PFSK-1 (cell line): ENCODE measurements at regions not wholly inside any gene's neighbourhood (a gene's known extent, or its start where the extent isn't known, plus 50 kb on each side); places are given as distances from the start of the nearest gene placed in this dataset.

Source experiments
- FOXP2 ChIP-seq: optimal IDR thresholded peaks from 2 replicates; pipeline ENCODE3; 2011; ENCODE audit warnings: borderline replicate concordance, control low read depth, inconsistent platforms; ENCODE audit not compliant: insufficient read depth; ENCODE audit errors: extremely low read length, extremely low read depth
- POLR2AphosphoS5 ChIP-seq: IDR thresholded peaks from 2 replicates; pipeline ENCODE4 v1.6.1; 2012; ENCODE audit warnings: low read depth, mild to moderate bottlenecking, control low read depth, low read length, moderate library complexity
- REST ChIP-seq, 2 experiments: IDR thresholded peaks; 2 replicates each; pipeline versions ENCODE4 v1.6.1 to v1.8.0; 2011 to 2012; ENCODE audit warnings: low read depth in 2 of 2, low read length in 2 of 2, control low read depth in 1 of 2, inconsistent platforms in 1 of 2, mild to moderate bottlenecking in 1 of 2, moderate library complexity in 1 of 2; ENCODE audit not compliant: insufficient read depth in 1 of 2
- SIN3A ChIP-seq: IDR thresholded peaks from 2 replicates; pipeline ENCODE4 v1.6.1; 2012; ENCODE audit warnings: mild to moderate bottlenecking, low read length, moderate library complexity, borderline replicate concordance; ENCODE audit not compliant: insufficient read depth
- TAF1 ChIP-seq: IDR thresholded peaks from 2 replicates; pipeline ENCODE4 v1.6.1; 2012; ENCODE audit warnings: low read length, control low read depth, borderline replicate concordance; ENCODE audit not compliant: insufficient read depth

GRCh38 chr5:133794771-133795415 lies 173.5 kb downstream of the C5orf15 start:
- TF ChIP-seq TAF1 = no peak
- no peak for TF ChIP-seq POLR2AphosphoS5
- no peak for TF ChIP-seq FOXP2
- TF ChIP-seq REST (IDR thresholded peaks at IDR 0.05; ENCODE audit: insufficient read depth in 1 of 2, low read depth in 2 of 2, low read length in 2 of 2) = no peak
- TF ChIP-seq SIN3A = no peak

GRCh38 chr5:133793756-133794465 lies 174.5 kb downstream of the C5orf15 start:
- TF ChIP-seq SIN3A (no peak), POLR2AphosphoS5 (no peak), TAF1 (no peak), FOXP2 (no peak), REST (IDR thresholded peaks at IDR 0.05; ENCODE audit: insufficient read depth in 1 of 2, low read depth in 2 of 2, low read length in 2 of 2) (no peak)

GRCh38 chr5:133792655-133793054 lies 175.8 kb downstream of the C5orf15 start:
- TF ChIP-seq SIN3A = no peak
- no peak for TF ChIP-seq FOXP2

GRCh38 chr5:133792024-133792423 lies 176.4 kb downstream of the C5orf15 start:
- no peak for TF ChIP-seq FOXP2
- no peak for TF ChIP-seq REST (IDR thresholded peaks at IDR 0.05; ENCODE audit: insufficient read depth in 1 of 2, low read depth in 2 of 2, low read length in 2 of 2)
- TF ChIP-seq TAF1 = no peak
- TF ChIP-seq SIN3A = no peak
- TF ChIP-seq POLR2AphosphoS5 = no peak

- no peak for TF ChIP-seq SIN3A
- TF ChIP-seq POLR2AphosphoS5 = no peak
- TF ChIP-seq FOXP2 = no peak
- TF ChIP-seq TAF1 = no peak
- TF ChIP-seq REST (IDR thresholded peaks at IDR 0.05; ENCODE audit: insufficient read depth in 1 of 2, low read depth in 2 of 2, low read length in 2 of 2) = no peak
These were observed 177.5 kb downstream of the C5orf15 start for GRCh38 chr5:133790898-133791297.
